K562 (cell line): ENCODE measurements at regions not wholly inside any gene's neighbourhood (a gene's known extent, or its start where the extent isn't known, plus 50 kb on each side); places are given as distances from the start of the nearest gene placed in this dataset.

ENCODE experiments used
- ATAC-seq: fragments of 200-7000 bp; cut with Tn5 transposase; 3 replicates; pipeline ENCODE4 v1.9.1; 2020; ENCODE audit warnings: moderate library complexity
- BruUV-seq: library from RNA; stranded (reverse); fragments of 400-500 nt; replicated peaks from 2 replicates; lab custom pipeline; 2021; lab: Mats Ljungman, UMichigan
- CTCF ChIA-PET: fragments of 300-600 bp; formaldehyde crosslinking; extraction: SDS; loops from one replicate; lab custom pipeline; 2021; ENCODE audit warnings: low intra/inter-chr PET ratio; lab: Yijun Ruan, JAX
- POLR2A ChIA-PET: fragments of 300-600, 350-650 bp; sonication (Branson Sonifier 250); formaldehyde crosslinking; extraction: SDS; loops from one replicate; lab custom pipeline; 2021; ENCODE audit warnings: antibody characterized with exemption, inconsistent platforms; lab: Yijun Ruan, JAX
- DNase-seq, 4 experiments: peaks; one replicate each; pipeline versions ENCODE4 v3.0.0 to v3.0.0-alpha.2; 2011 to 2018; ENCODE audit warnings: low spot score in 3 of 4, mixed read lengths in 3 of 4; ENCODE audit errors: extremely low read depth in 1 of 4
- FAIRE-seq: peaks from 2 replicates; lab custom pipeline; 2011; peaks lifted over from hg19 to GRCh38; lab: Jason Lieb, UNC
- H2AFZ ChIP-seq: 2 replicates; pipeline ENCODE4 v1.6.0; 2011; ENCODE audit warnings: low read depth, low read length, control low read depth, inconsistent platforms
- H3K27ac ChIP-seq: fragments of 200-600 bp; 3 replicates; pipeline ENCODE4 v1.8.0; 2011; ENCODE audit warnings: low read depth, mild to moderate bottlenecking, control low read depth, inconsistent platforms, low read length, moderate library complexity, mixed read lengths; ENCODE audit errors: extremely low read depth
- H3K27me3 ChIP-seq, 2 experiments: fragments of 300-600 bp in 1 of 2; 2 replicates in 1 of 2; 3 replicates in 1 of 2; pipeline versions ENCODE4 v1.6.0 to v1.8.0; 2011; ENCODE audit warnings: inconsistent platforms in 2 of 2, low read length in 2 of 2, mild to moderate bottlenecking in 1 of 2, mixed read lengths in 1 of 2, moderate library complexity in 1 of 2; ENCODE audit not compliant: control insufficient read depth in 2 of 2, insufficient read depth in 2 of 2
- H3K36me3 ChIP-seq: fragments of 300-600 bp; 3 replicates; pipeline ENCODE4 v1.8.0; 2011; ENCODE audit warnings: mild to moderate bottlenecking, low read length, inconsistent platforms; ENCODE audit not compliant: control insufficient read depth, insufficient read depth
- H3K4me1 ChIP-seq, 2 experiments: fragments of 200-600 bp in 1 of 2; replicated peaks in 1 of 2; 2 replicates in 1 of 2; 3 replicates in 1 of 2; pipeline versions ENCODE4 v1.5.1 to v1.8.0; 2011; ENCODE audit warnings: inconsistent platforms in 2 of 2, low read length in 2 of 2, mild to moderate bottlenecking in 1 of 2, mixed read lengths in 1 of 2, moderate library complexity in 1 of 2; ENCODE audit not compliant: control insufficient read depth in 2 of 2, insufficient read depth in 2 of 2
- H3K4me2 ChIP-seq: 2 replicates; pipeline ENCODE4 v1.6.1; 2011; ENCODE audit warnings: low read length, control low read depth, inconsistent platforms, mixed read lengths; ENCODE audit not compliant: insufficient read depth
- H3K4me3 ChIP-seq: fragments of 200-600 bp; sonication (generic), shearing (Covaris generic); 2 replicates; pipeline ENCODE4 v1.5.1; 2016; ENCODE audit warnings: control low read depth, inconsistent platforms
- H3K79me2 ChIP-seq: fragments of 200-600 bp; 3 replicates; pipeline ENCODE4 v1.8.0; 2011; ENCODE audit warnings: low read length, inconsistent platforms; ENCODE audit not compliant: control insufficient read depth, insufficient read depth
- H3K9ac ChIP-seq, 2 experiments: 2 replicates each; pipeline versions ENCODE4 v1.6.0 to v1.6.1; 2011; ENCODE audit warnings: low read depth in 2 of 2, low read length in 2 of 2, control low read depth in 1 of 2, inconsistent platforms in 1 of 2, mild to moderate bottlenecking in 1 of 2, mixed read lengths in 1 of 2; ENCODE audit not compliant: insufficient read depth in 1 of 2
- H3K9me1 ChIP-seq: one replicate; pipeline ENCODE4 v1.6.0; 2011; ENCODE audit warnings: inconsistent platforms, mild to moderate bottlenecking, low read length, moderate library complexity; ENCODE audit not compliant: control insufficient read depth, insufficient read depth
- H3K9me3 ChIP-seq: replicated peaks from 2 replicates; pipeline ENCODE4 v1.5.1; 2011; ENCODE audit warnings: low read depth, low read length, inconsistent platforms; ENCODE audit not compliant: control insufficient read depth, insufficient read depth
- H4K20me1 ChIP-seq: replicated peaks from 2 replicates; pipeline ENCODE4 v1.6.1; 2011; ENCODE audit warnings: low read length, inconsistent platforms, mixed read lengths; ENCODE audit not compliant: control insufficient read depth, insufficient read depth
- ATF7 ChIP-seq: fragments of 450-650 bp; IDR thresholded peaks from 2 replicates; pipeline ENCODE4 v1.7.1; 2014; ENCODE audit warnings: mild to moderate bottlenecking, moderate library complexity
- CEBPG ChIP-seq, 3 experiments: fragments of 200-800 bp in 1 of 3; sonication (Bioruptor generic) in 1 of 3; sonication (generic) in 1 of 3; formaldehyde crosslinking in 1 of 3; IDR thresholded peaks in 2 of 3; conservative IDR thresholded peaks in 1 of 3; 2 replicates each; pipeline versions ENCODE4 v1.6.1 to v1.8.0; 2016 to 2022; ENCODE audit warnings: missing compliant biosample characterization in 2 of 3, missing genetic modification characterization in 2 of 3, mild to moderate bottlenecking in 1 of 3, missing genetic modification reagents in 1 of 3
- CREB5 ChIP-seq: fragments of 250-450 bp; sonication (Bioruptor Pico); IDR thresholded peaks from 2 replicates; pipeline ENCODE4 v1.5.0; 2020; ENCODE audit warnings: mild to moderate bottlenecking
- FOXO4 ChIP-seq: fragments of 450-650 bp; formaldehyde crosslinking; IDR thresholded peaks from 2 replicates; pipeline ENCODE4 v1.4.0; 2020; ENCODE audit warnings: mild to moderate bottlenecking, moderate library complexity
- HOXB6 ChIP-seq: fragments of 250-450 bp; sonication (Bioruptor Pico); IDR thresholded peaks from 2 replicates; pipeline ENCODE4 v1.5.1; 2022; ENCODE audit warnings: mild to moderate bottlenecking, borderline replicate concordance
- KHSRP ChIP-seq: fragments of 450-650 bp; IDR thresholded peaks from 2 replicates; pipeline ENCODE4 v1.6.1; 2017
- MTA3 ChIP-seq: fragments of 450-650 bp; formaldehyde crosslinking; IDR thresholded peaks from 2 replicates; pipeline ENCODE4 v1.6.1; 2017; ENCODE audit warnings: mild to moderate bottlenecking, borderline replicate concordance
- SAFB2 ChIP-seq: fragments of 200-400 bp; formaldehyde crosslinking; IDR thresholded peaks from 2 replicates; pipeline ENCODE4 v1.6.1; 2018; ENCODE audit warnings: borderline replicate concordance, low read length, low read depth, moderate library complexity; ENCODE audit not compliant: severe bottlenecking
- ZBTB11 ChIP-seq, 3 experiments: fragments of 200-800 bp in 1 of 3; fragments of 250-450 bp in 1 of 3; fragments of 450-650 bp in 1 of 3; sonication (Bioruptor Pico) in 1 of 3; sonication (Bioruptor generic) in 1 of 3; formaldehyde crosslinking in 1 of 3; IDR thresholded peaks; 2 replicates each; pipeline versions ENCODE4 v1.6.1 to v1.8.0; 2016 to 2022; ENCODE audit warnings: mild to moderate bottlenecking in 2 of 3, missing genetic modification characterization in 2 of 3, missing compliant biosample characterization in 1 of 3, moderate library complexity in 1 of 3
- ZKSCAN1 ChIP-seq: fragments of 150-350 bp; IDR thresholded peaks from 2 replicates; pipeline ENCODE4 v1.6.1; 2016; ENCODE audit warnings: low read depth, low read length
- ZMIZ1 ChIP-seq, 2 experiments: fragments of 150-350 bp in 1 of 2; IDR thresholded peaks; 2 replicates each; pipeline ENCODE4 v1.6.1; 2012 to 2016; ENCODE audit warnings: low read depth in 2 of 2, low read length in 2 of 2, mild to moderate bottlenecking in 1 of 2, moderate library complexity in 1 of 2
- ZNF589 ChIP-seq: fragments of 200-800 bp; sonication (Bioruptor generic); IDR thresholded peaks from 2 replicates; pipeline ENCODE4 v1.6.1; 2016; ENCODE audit warnings: low read depth, missing genetic modification characterization, missing compliant biosample characterization
- WGBS: fragments of 100-300 bp; shearing (Covaris generic); methylation state at CpG from one replicate; pipeline ENCODE4 v1.1.6; 2016; ENCODE audit warnings: low coverage, mixed read lengths; ENCODE audit not compliant: insufficient coverage; ENCODE audit errors: missing lambda C conversion rate; 5-methylcytosine and 5-hydroxymethylcytosine counted together
- in situ Hi-C: fragments of 300-500 bp; cut with MboI; formaldehyde crosslinking; loops from 4 replicates; pipeline ENCODE4 v1.15.0; 2018; ENCODE audit warnings: inconsistent platforms, mixed read lengths
- intact Hi-C: fragments of 100-400 bp; cut with micrococcal nuclease; formaldehyde crosslinking; loops from 2 replicates; pipeline ENCODE4 v1.14.2; 2022

- no peaks in the 10 kb centered on the region for H3K36me3 ChIP-seq
- no TSS peak for BruUV-seq
- H3K4me2 ChIP-seq: no peak overlapping the region
- no peak overlapping the region for H2AFZ ChIP-seq
- H3K27me3 ChIP-seq: no peaks in the 10 kb centered on the region
- H3K9me3 ChIP-seq: no peaks in the 10 kb centered on the region
- intact Hi-C loops (no loop called here), in situ Hi-C loops (no loop called here)
- no peak for FAIRE-seq
- ATAC-seq: no peak
- no peak overlapping the region for H3K27ac ChIP-seq
- H3K4me1 ChIP-seq: no peaks in the 10 kb centered on the region
- no peak for DNase-seq
- H3K9me1 ChIP-seq: no peaks in the 10 kb centered on the region
- H3K9ac ChIP-seq: no peak overlapping the region
- ChIA-PET CTCF (no interaction called here), POLR2A (no interaction called here)
- H3K4me3 ChIP-seq: no peak overlapping the region
- no peaks in the 10 kb centered on the region for H4K20me1 ChIP-seq
- H3K79me2 ChIP-seq: no peaks in the 10 kb centered on the region
- WGBS: 6% methylated on average over 1 of the region's 1 CpG
- no peak for TF ChIP-seq HOXB6
- TF ChIP-seq CREB5 (CRISPR knock-in tag): no peak
- no peak for TF ChIP-seq ZBTB11 (CRISPR knock-in tag; IDR thresholded peaks at IDR 0.05)
- TF ChIP-seq SAFB2: no peak
- no peak for TF ChIP-seq ZMIZ1 (IDR thresholded peaks at IDR 0.05; ENCODE audit: low read depth in 2 of 2, low read length in 2 of 2)
- TF ChIP-seq FOXO4 (CRISPR knock-in tag): no peak
- no peak for TF ChIP-seq ATF7
- TF ChIP-seq CEBPG (CRISPR knock-in tag; IDR thresholded peaks at IDR 0.05): no peak
- no peak for TF ChIP-seq CEBPG (tag; conservative IDR thresholded peaks at IDR 0.05 in 1 of 2, IDR thresholded peaks at IDR 0.05 in 1 of 2)
- no peak for TF ChIP-seq ZNF589 (CRISPR knock-in tag)
- TF ChIP-seq KHSRP: no peak
- no peak for TF ChIP-seq ZKSCAN1
- no peak for TF ChIP-seq MTA3
Measured at GRCh38 chr3:4247391-4247790, 55.8 kb upstream of the SETMAR start.
